Endodermal cell (in vitro differentiated cells): ENCODE measurements at regions not wholly inside any gene's neighbourhood (a gene's known extent, or its start where the extent isn't known, plus 50 kb on each side); places are given as distances from the start of the nearest gene placed in this dataset.

Experiments
- DNase-seq: peaks from one replicate; pipeline ENCODE4 v3.0.0-alpha.2; 2017
- H3K27ac ChIP-seq: 2 replicates; pipeline ENCODE4 v1.5.1; 2013; ENCODE audit warnings: mild to moderate bottlenecking, low read depth, low read length, moderate library complexity
- H3K27me3 ChIP-seq: 2 replicates; pipeline ENCODE4 v1.6.1; 2013; ENCODE audit warnings: mild to moderate bottlenecking, low read length, moderate library complexity; ENCODE audit not compliant: insufficient read depth, control insufficient read depth, poor library complexity, severe bottlenecking
- H3K36me3 ChIP-seq: 2 replicates; pipeline ENCODE4 v1.7.0; 2013; ENCODE audit warnings: mild to moderate bottlenecking, low read length, moderate library complexity; ENCODE audit not compliant: control insufficient read depth, insufficient read depth
- H3K4me1 ChIP-seq: one replicate; pipeline ENCODE4 v1.7.0; 2013; ENCODE audit warnings: low read length; ENCODE audit not compliant: control insufficient read depth, insufficient read depth
- H3K4me3 ChIP-seq: 2 replicates; pipeline ENCODE4 v1.5.1; 2013; ENCODE audit warnings: mild to moderate bottlenecking, low read length, moderate library complexity
- H3K9ac ChIP-seq: 2 replicates; pipeline ENCODE4 v1.6.1; 2013; ENCODE audit warnings: mild to moderate bottlenecking, low read length, moderate library complexity; ENCODE audit not compliant: poor library complexity, severe bottlenecking; ENCODE audit errors: extremely low read depth
- H3K9me3 ChIP-seq: 2 replicates; pipeline ENCODE4 v1.6.1; 2013; ENCODE audit warnings: mild to moderate bottlenecking, low read length, moderate library complexity; ENCODE audit not compliant: control insufficient read depth
- H3K27ac Mint-ChIP-seq: 2 replicates; pipeline ENCODE4 v1.8.0; 2020; ENCODE audit warnings: mixed read lengths
- H3K27me3 Mint-ChIP-seq: 2 replicates; pipeline ENCODE4 v1.8.0; 2021; ENCODE audit warnings: mild to moderate bottlenecking, mixed read lengths; ENCODE audit not compliant: insufficient read depth
- H3K36me3 Mint-ChIP-seq: 2 replicates; pipeline ENCODE4 v1.8.0; 2020; ENCODE audit warnings: low read depth, mixed read lengths
- H3K4me1 Mint-ChIP-seq: 2 replicates; pipeline ENCODE4 v1.8.0; 2020; ENCODE audit warnings: mixed read lengths
- H3K4me3 Mint-ChIP-seq: 2 replicates; pipeline ENCODE4 v1.8.0; 2020; ENCODE audit warnings: mild to moderate bottlenecking, moderate library complexity, mixed read lengths
- H3K9me3 Mint-ChIP-seq: 2 replicates; pipeline ENCODE4 v1.8.0; 2020; ENCODE audit warnings: mild to moderate bottlenecking, mixed read lengths
- CTCF ChIP-seq: fragments of 200-600 bp; sonication (generic); conservative IDR thresholded peaks from 2 replicates; pipeline ENCODE4 v1.5.0; 2021; ENCODE audit warnings: antibody characterized with exemption, mild to moderate bottlenecking
- WGBS, 2 experiments: methylation state at CpG; one replicate each; pipeline versions ENCODE4 v1.1.5 to v1.1.7; 2013; ENCODE audit warnings: missing lambda C conversion rate in 2 of 2, mixed read lengths in 1 of 2; ENCODE audit not compliant: insufficient coverage in 1 of 2, insufficient read length in 1 of 2; 5-methylcytosine and 5-hydroxymethylcytosine counted together

- Histone ChIP-seq H3K36me3 (no peaks in the 10 kb centered on the region), H3K27ac (no peak overlapping the region), H3K27me3 (no peaks in the 10 kb centered on the region), H3K9me3 (peaks cover 13% of the 10 kb centered on the region), H3K4me3 (no peak overlapping the region), H3K4me1 (peaks cover 23% of the 10 kb centered on the region), H3K9ac (no peak overlapping the region)
- no peaks in the 10 kb centered on the region for H3K36me3 Mint-ChIP-seq
- H3K27ac Mint-ChIP-seq, result no peak overlapping the region
- H3K9me3 Mint-ChIP-seq, result no peaks in the 10 kb centered on the region
- no peak for TF ChIP-seq CTCF
- no peak overlapping the region for H3K4me3 Mint-ChIP-seq
- no peaks in the 10 kb centered on the region for H3K27me3 Mint-ChIP-seq
- 100% methylated on average over 2 of the region's 2 CpGs; no CpG with 5 or more reads in 1 of the 2 experiments for WGBS, 2 experiments
- no peak for DNase-seq
- peaks cover 16% of the 10 kb centered on the region for H3K4me1 Mint-ChIP-seq
Observed at GRCh38 chr17:55652114-55652823, 70.4 kb downstream of the TMEM100 start.

- no peaks in the 10 kb centered on the region for H3K27me3 Mint-ChIP-seq
- Histone ChIP-seq H3K36me3 (no peaks in the 10 kb centered on the region), H3K4me1 (peaks cover 17% of the 10 kb centered on the region), H3K9me3 (peaks cover 20% of the 10 kb centered on the region), H3K27me3 (no peaks in the 10 kb centered on the region), H3K27ac (no peak overlapping the region), H3K4me3 (peak overlapping the region; percentile 38), H3K9ac (no peak overlapping the region)
- no peak overlapping the region for H3K27ac Mint-ChIP-seq
- H3K4me3 Mint-ChIP-seq, result no peak overlapping the region
- H3K9me3 Mint-ChIP-seq, result no peaks in the 10 kb centered on the region
- DNase-seq, result no peak
- H3K4me1 Mint-ChIP-seq, result peaks cover 20% of the 10 kb centered on the region
- 91 to 100% methylated on average over 1 to 2 of the region's 3 CpGs for WGBS, 2 experiments
- TF ChIP-seq CTCF, result no peak
- H3K36me3 Mint-ChIP-seq, result no peaks in the 10 kb centered on the region
Observed at GRCh38 chr17:55649957-55650597, 72.6 kb downstream of the TMEM100 start.

GRCh38 chr17:55648086-55648485 is 74.6 kb downstream of the TMEM100 start:
- no peak for DNase-seq
- Mint-ChIP-seq H3K36me3 (no peaks in the 10 kb centered on the region), H3K27me3 (peaks cover 3% of the 10 kb centered on the region), H3K27ac (peak overlapping the region; percentile 42), H3K4me3 (no peak overlapping the region), H3K4me1 (peaks cover 28% of the 10 kb centered on the region), H3K9me3 (no peaks in the 10 kb centered on the region)
- Histone ChIP-seq H3K9me3 (peaks cover 20% of the 10 kb centered on the region), H3K27me3 (no peaks in the 10 kb centered on the region), H3K4me1 (peaks cover 20% of the 10 kb centered on the region), H3K27ac (no peak overlapping the region), H3K9ac (no peak overlapping the region), H3K36me3 (no peaks in the 10 kb centered on the region), H3K4me3 (no peak overlapping the region)
- 57 to 64% methylated on average over 1 to 2 of the region's 2 CpGs for WGBS, 2 experiments
- no peak for TF ChIP-seq CTCF
